Naive thymus-derived CD4-positive, alpha-beta T cell (primary cell): ENCODE measurements at regions not wholly inside any gene's neighbourhood (a gene's known extent, or its start where the extent isn't known, plus 50 kb on each side); places are given as distances from the start of the nearest gene placed in this dataset.
"Not testable (repeated sequence)": the region's sequence is repeated elsewhere in the genome, so short reads cannot be mapped to it uniquely, and the experiment has no call there.

Experiments used
- ATAC-seq: fragments of 150-1000 bp; cut with Tn5 transposase; 2 replicates; pipeline ENCODE4 v1.10.0; 2021; ENCODE audit warnings: mild to moderate bottlenecking, moderate library complexity
- CTCF ChIA-PET: fragments of 350-600 bp; sonication (Branson Sonifier 250); formaldehyde crosslinking; loops from one replicate; lab custom pipeline; 2021; ENCODE audit warnings: antibody characterized with exemption; lab: Charles Lee
- POLR2A ChIA-PET: fragments of 350-600 bp; sonication (Branson Sonifier 250); formaldehyde crosslinking; loops from one replicate; lab custom pipeline; 2021; ENCODE audit warnings: antibody characterized with exemption, inconsistent platforms; lab: Charles Lee
- DNase-seq, 9 donors: peaks; one replicate each; pipeline versions ENCODE4 v3.0.0 to v3.0.0-alpha.2; 2020 to 2022; ENCODE audit warnings: mixed read lengths in 1 of 9
- H3K27ac ChIP-seq: one replicate; pipeline ENCODE4 v1.7.0; 2013; ENCODE audit warnings: mild to moderate bottlenecking, low read depth, low read length, moderate library complexity
- H3K27me3 ChIP-seq, 2 donors: one replicate each; pipeline ENCODE4 v1.7.0; 2013; ENCODE audit warnings: low read length in 2 of 2, mild to moderate bottlenecking in 2 of 2, moderate library complexity in 2 of 2; ENCODE audit not compliant: control insufficient read depth in 2 of 2, insufficient read depth in 2 of 2
- H3K36me3 ChIP-seq, 3 experiments: 1 replicate in 2 of 3; 2 replicates in 1 of 3; pipeline ENCODE4 v1.7.0; 2013; ENCODE audit warnings: low read length in 3 of 3, mild to moderate bottlenecking in 3 of 3, moderate library complexity in 1 of 3; ENCODE audit not compliant: insufficient read depth in 3 of 3, control insufficient read depth in 2 of 3
- H3K4me1 ChIP-seq, 2 donors: one replicate each; pipeline ENCODE4 v1.7.0; 2013; ENCODE audit warnings: low read length in 2 of 2, mild to moderate bottlenecking in 2 of 2, moderate library complexity in 1 of 2; ENCODE audit not compliant: control insufficient read depth in 2 of 2, insufficient read depth in 2 of 2
- H3K4me3 ChIP-seq: 2 replicates; pipeline ENCODE4 v1.7.0; 2013; ENCODE audit warnings: mild to moderate bottlenecking, low read length
- H3K9me3 ChIP-seq, 3 experiments: 1 replicate in 2 of 3; 2 replicates in 1 of 3; pipeline ENCODE4 v1.7.0; 2013; ENCODE audit warnings: low read length in 3 of 3; ENCODE audit not compliant: control insufficient read depth in 2 of 3
- H3K27ac Mint-ChIP-seq, 9 donors: one replicate each; pipeline ENCODE4 v1.8.0; 2020 to 2022; ENCODE audit warnings: mixed read lengths in 9 of 9, mild to moderate bottlenecking in 8 of 9, moderate library complexity in 5 of 9, inconsistent platforms in 2 of 9
- H3K27me3 Mint-ChIP-seq, 5 donors: one replicate each; pipeline ENCODE4 v1.8.0; 2021 to 2022; ENCODE audit warnings: mixed read lengths in 5 of 5, mild to moderate bottlenecking in 1 of 5
- H3K36me3 Mint-ChIP-seq, 5 donors: one replicate each; pipeline ENCODE4 v1.8.0; 2020 to 2022; ENCODE audit warnings: mixed read lengths in 5 of 5, mild to moderate bottlenecking in 3 of 5, inconsistent platforms in 1 of 5
- H3K4me1 Mint-ChIP-seq, 7 donors: one replicate each; pipeline ENCODE4 v1.8.0; 2020 to 2022; ENCODE audit warnings: mixed read lengths in 7 of 7, mild to moderate bottlenecking in 3 of 7, inconsistent platforms in 1 of 7
- H3K4me3 Mint-ChIP-seq, 10 donors: one replicate each; pipeline ENCODE4 v1.8.0; 2020 to 2022; ENCODE audit warnings: mild to moderate bottlenecking in 10 of 10, mixed read lengths in 10 of 10, moderate library complexity in 6 of 10, inconsistent platforms in 2 of 10
- H3K9me3 Mint-ChIP-seq, 11 donors: one replicate each; pipeline ENCODE4 v1.8.0; 2020 to 2022; ENCODE audit warnings: mixed read lengths in 11 of 11, mild to moderate bottlenecking in 4 of 11, inconsistent platforms in 1 of 11, moderate library complexity in 1 of 11
- intact Hi-C, 2 donors: fragments of 100-400 bp; cut with micrococcal nuclease; formaldehyde crosslinking; loops; one replicate each; pipeline ENCODE4 v1.15.1; 2023

DNA sequence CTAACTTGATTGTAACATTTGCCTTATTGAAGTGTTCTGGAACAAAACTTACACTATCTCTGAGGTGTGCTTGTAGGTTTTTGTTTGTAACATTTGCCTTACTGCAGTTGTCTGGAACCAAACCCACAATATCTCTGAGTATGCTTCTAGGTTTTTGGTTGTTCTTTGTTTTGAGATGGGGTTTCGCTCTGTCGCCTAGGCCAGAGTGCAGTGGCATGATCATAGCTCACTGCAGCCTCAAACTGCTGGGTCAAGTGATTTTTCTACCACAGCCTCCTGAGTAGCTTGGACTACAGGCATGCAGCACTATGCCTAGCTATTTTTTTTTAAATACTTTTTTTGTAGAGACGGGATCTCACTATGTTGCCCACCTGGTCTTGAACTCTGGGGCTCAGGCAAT, 1464.6 kb downstream of the FOXD4L5 start:
- H3K4me3 Mint-ChIP-seq, H3K4me1 ChIP-seq, ATAC-seq, CTCF ChIA-PET, intact Hi-C loops, H3K27ac Mint-ChIP-seq, H3K4me3 ChIP-seq, DNase-seq, H3K9me3 ChIP-seq, H3K27me3 ChIP-seq, H3K36me3 ChIP-seq, H3K27ac ChIP-seq, POLR2A ChIA-PET: not testable (repeated sequence)
- peaks cover 14 to 22% (median 18%) of the 10 kb centered on the region in 7 donors for H3K4me1 Mint-ChIP-seq
- peaks cover 0 to 20% (median 8%) of the 10 kb centered on the region in 5 donors for H3K36me3 Mint-ChIP-seq
- H3K27me3 Mint-ChIP-seq = peaks cover 16 to 26% (median 18%) of the 10 kb centered on the region in 5 donors
- H3K9me3 Mint-ChIP-seq = peaks cover 6 to 33% (median 18%) of the 10 kb centered on the region in 11 donors

DNA sequence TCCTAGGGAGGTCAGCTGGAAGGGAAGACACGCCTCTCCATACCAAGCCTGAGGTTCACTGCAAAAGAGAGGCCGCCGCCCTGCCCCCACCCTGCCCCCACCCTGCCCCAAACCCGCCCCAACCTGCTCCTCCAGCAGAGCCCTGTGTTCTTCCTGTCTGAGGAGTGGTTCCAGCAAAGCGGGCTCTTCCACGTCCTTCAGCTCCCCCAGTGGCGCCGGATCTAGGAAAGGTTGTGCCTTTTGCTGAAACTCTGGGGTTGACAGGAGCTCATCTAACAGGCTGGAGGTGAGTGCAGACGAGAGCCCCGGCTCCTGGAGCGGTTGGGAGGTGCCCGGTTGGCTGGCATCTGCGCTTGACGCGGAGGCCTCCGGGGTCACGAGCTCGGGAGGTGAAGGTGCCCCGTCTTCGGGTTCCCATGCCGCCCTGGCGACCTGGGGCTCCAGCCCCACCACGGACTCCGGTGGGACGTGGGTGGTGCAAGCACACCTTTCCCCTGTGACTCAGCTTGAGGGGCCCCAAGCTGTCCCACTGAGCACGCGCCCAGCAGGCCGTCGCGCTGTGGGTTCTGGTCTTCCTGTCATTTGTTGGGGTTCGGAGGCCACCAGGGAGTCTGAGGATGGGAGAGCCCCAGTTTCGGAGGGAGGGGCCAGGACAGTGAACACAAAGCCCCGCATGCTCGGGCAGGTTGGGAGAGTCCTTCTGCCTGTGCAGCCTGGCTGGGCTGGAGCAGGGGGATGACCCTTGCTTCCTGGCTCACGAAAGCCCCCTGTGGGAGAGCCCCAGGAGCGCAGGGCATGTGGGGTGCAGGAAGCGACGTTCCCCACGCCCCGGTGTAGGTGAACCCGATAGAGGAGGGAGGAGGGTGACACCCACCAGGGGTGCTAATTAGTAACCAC, 1467.1 kb downstream of the FOXD4L5 start:
- Mint-ChIP-seq H3K4me1 (peaks cover 14 to 18% (median 17%) of the 10 kb centered on the region in 7 donors), H3K27ac (peak overlapping the region in 2 of 9 donors; percentile 80 to 83), H3K4me3 (peak overlapping the region; percentile 68 to 86 (median 78)), H3K36me3 (peaks cover 3 to 21% (median 4%) of the 10 kb centered on the region in 5 donors), H3K27me3 (peaks cover 16 to 30% (median 19%) of the 10 kb centered on the region in 5 donors), H3K9me3 (peaks cover 0 to 40% (median 21%) of the 10 kb centered on the region in 11 donors)
- Histone ChIP-seq H3K36me3 (no peaks in the 10 kb centered on the region), H3K4me1 (peaks cover 6 to 7% of the 10 kb centered on the region in 2 donors), H3K4me3 (peak overlapping the region; percentile 63), H3K9me3 (no peaks in the 10 kb centered on the region), H3K27me3 (peaks cover 0 to 6% of the 10 kb centered on the region in 2 donors), H3K27ac (no peak overlapping the region)
- ChIA-PET POLR2A (no interaction called here), CTCF (no interaction called here)
- intact Hi-C loops = no loop called here
- DNase-seq (peak; percentile 24 to 73 (median 42)), ATAC-seq (peak; percentile 54)

DNA sequence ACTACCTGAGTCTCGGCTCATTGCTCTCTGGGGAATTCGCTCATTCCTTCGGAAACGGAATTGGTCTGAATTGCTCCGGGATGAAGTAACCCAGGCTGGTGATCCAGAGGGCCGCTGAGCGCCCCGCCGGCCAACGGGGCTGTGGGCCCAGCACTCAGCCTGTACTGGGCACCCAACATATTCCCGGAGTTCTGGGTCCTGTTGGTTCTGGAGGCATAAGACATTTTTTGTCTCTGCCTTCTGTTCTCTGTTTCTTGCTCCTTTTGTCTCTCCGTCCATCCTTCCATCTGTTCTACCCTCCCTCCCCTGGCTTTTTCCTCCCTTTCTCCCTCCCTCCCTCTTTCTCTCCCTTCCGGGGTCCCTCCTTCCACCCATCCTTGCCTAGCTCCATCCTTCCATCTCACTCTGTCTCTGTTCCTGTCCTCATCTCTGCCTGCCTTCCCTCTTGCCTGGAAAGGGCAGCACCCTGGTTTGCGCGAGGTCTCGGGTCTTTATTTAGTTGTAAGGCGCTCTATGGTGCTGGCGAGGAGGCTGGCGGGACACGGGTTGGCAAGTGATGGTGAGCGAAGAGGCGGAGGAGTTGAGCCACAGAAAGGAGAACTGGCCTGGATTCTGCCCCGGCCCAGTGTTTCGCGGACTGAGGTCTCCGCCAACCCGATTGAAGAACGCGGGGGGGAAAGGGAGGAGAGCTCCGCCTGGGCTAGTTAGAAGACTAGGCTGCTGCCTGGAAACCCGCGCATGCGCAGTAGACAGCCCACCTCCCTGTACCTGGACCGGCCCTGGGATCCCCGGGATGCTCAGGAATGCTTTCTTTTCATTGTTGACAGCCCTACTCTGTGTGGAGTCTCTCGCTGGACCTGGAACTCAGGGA, 1468.0 kb downstream of the FOXD4L5 start:
- Mint-ChIP-seq H3K9me3 (peaks cover 0 to 37% (median 21%) of the 10 kb centered on the region in 11 donors), H3K27ac (peak overlapping the region in 2 of 9 donors; percentile 6 to 83), H3K4me3 (peak overlapping the region; percentile 68 to 86 (median 78)), H3K4me1 (peaks cover 14 to 18% (median 17%) of the 10 kb centered on the region in 7 donors), H3K36me3 (peaks cover 3 to 21% (median 4%) of the 10 kb centered on the region in 5 donors), H3K27me3 (peaks cover 16 to 30% (median 19%) of the 10 kb centered on the region in 5 donors)
- Histone ChIP-seq H3K27me3 (peaks cover 0 to 6% of the 10 kb centered on the region in 2 donors), H3K27ac (no peak overlapping the region), H3K4me3 (peak overlapping the region; percentile 63), H3K36me3 (no peaks in the 10 kb centered on the region), H3K9me3 (no peaks in the 10 kb centered on the region), H3K4me1 (peaks cover 6 to 7% of the 10 kb centered on the region in 2 donors)
- DNase-seq (peak in 8 of 9 donors; percentile 17 to 70 (median 30)), ATAC-seq (peak; percentile 70)
- intact Hi-C loops = no loop called here
- CTCF ChIA-PET = no interaction called here
- POLR2A ChIA-PET = no interaction called here

DNA sequence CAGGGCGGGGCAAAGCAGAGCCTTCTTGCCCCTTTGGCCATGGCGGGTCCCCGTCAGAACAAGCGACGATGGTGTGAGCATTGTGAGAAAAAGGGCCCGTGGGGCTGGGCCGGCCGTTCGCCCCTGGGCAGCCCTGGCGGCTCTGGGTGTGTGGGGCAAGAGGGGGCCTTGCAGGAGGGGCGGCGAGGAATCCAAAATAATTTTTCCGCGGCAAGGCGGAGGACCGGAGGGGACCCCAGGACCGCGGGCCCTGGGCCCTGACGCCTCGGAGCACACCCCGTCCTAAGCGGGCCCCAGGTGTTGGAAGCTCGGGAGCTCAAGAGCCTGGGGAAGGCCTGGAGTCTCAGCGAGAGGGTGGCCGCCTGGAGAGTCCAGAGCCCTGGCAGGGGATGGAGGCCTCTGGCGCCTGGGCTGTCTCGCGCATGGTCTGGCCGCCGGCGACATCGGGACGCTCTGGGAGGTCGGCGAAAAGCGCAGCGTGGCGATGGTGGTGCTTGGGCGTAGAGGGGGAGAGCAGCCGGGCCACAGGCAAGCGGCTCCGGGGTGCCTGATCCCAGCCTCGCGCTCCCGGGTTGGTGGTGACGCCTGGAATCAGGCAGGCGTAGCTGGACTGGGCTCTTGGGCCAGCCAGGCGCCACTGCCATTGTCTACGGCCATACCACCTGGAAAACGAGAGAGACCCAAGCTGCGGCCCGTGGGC, 1469.9 kb downstream of the FOXD4L5 start:
- H3K27me3 ChIP-seq, CTCF ChIA-PET, H3K9me3 ChIP-seq, H3K27ac Mint-ChIP-seq, H3K27ac ChIP-seq, POLR2A ChIA-PET, H3K4me3 Mint-ChIP-seq, intact Hi-C loops, H3K4me1 ChIP-seq, H3K36me3 ChIP-seq, H3K4me3 ChIP-seq, ATAC-seq, DNase-seq: not testable (repeated sequence)
- Mint-ChIP-seq H3K9me3 (peaks cover 5 to 34% (median 18%) of the 10 kb centered on the region in 11 donors), H3K4me1 (peaks cover 14 to 18% (median 17%) of the 10 kb centered on the region in 7 donors), H3K36me3 (peaks cover 3 to 21% (median 4%) of the 10 kb centered on the region in 5 donors), H3K27me3 (peaks cover 16 to 30% (median 19%) of the 10 kb centered on the region in 5 donors)

DNA sequence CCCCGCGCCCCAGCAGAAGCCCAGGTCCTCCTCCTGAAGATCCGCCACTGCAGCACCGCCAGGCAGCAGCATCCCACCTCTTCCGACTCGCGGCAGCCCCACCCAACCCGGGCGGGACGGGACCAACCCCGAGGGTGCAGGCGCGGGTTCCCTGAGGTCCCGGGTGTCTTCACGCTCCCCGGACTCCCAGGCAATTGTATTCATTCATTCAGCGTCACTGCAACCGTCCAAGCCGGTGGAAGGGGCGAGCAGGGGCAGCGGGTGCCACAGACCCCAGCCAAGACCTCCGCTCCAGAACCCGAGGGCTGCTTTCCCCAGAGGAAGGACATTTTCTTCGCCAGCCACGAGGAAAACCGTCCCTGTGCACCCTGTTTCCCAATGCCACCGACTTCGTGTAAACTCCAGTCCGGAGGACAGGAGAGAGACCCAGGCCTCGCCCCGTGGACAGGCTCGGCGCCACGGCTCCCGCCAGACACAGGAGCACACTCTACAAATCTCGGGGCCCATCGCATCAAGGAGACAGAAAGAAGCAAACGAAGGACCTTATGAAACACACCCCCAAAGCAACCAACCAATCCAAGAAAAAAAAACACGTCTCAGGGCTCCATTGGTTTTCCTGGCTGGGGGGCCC, 1471.5 kb downstream of the FOXD4L5 start:
- intact Hi-C loops, H3K27ac ChIP-seq: not testable (repeated sequence)
- H3K9me3 Mint-ChIP-seq = peaks cover 5 to 40% (median 20%) of the 10 kb centered on the region in 11 donors

More for the DNA sequence above, 1471.5 kb downstream of the FOXD4L5 start:
- H3K27me3 ChIP-seq, H3K4me3 ChIP-seq, POLR2A ChIA-PET, CTCF ChIA-PET, H3K4me1 ChIP-seq, H3K9me3 ChIP-seq, DNase-seq, H3K36me3 ChIP-seq, H3K27ac Mint-ChIP-seq, ATAC-seq: not testable (repeated sequence)
- Mint-ChIP-seq H3K36me3 (peaks cover 3 to 21% (median 4%) of the 10 kb centered on the region in 5 donors), H3K4me3 (peak overlapping the region in 1 of 10 donors; percentile 34), H3K27me3 (peaks cover 16 to 30% (median 19%) of the 10 kb centered on the region in 5 donors), H3K4me1 (peaks cover 14 to 18% (median 17%) of the 10 kb centered on the region in 7 donors)
